CD4-positive, alpha-beta memory T cell (primary cell): ENCODE measurements at regions not wholly inside any gene's neighbourhood (a gene's known extent, or its start where the extent isn't known, plus 50 kb on each side); places are given as distances from the start of the nearest gene placed in this dataset.

Source experiments
- CTCF ChIA-PET: fragments of 350-600 bp; sonication (Branson Sonifier 250); formaldehyde crosslinking; loops from one replicate; lab custom pipeline; 2021; ENCODE audit warnings: inconsistent platforms; ENCODE audit not compliant: partially characterized antibody; lab: Charles Lee
- POLR2A ChIA-PET: fragments of 350-600 bp; sonication (Branson Sonifier 250); formaldehyde crosslinking; loops from one replicate; lab custom pipeline; 2021; ENCODE audit not compliant: partially characterized antibody; lab: Charles Lee
- DNase-seq, 5 donors: peaks; one replicate each; pipeline versions ENCODE4 v3.0.0 to v3.0.0-alpha.2; 2020 to 2022; ENCODE audit warnings: mixed read lengths in 1 of 5
- H3K27ac ChIP-seq: one replicate; pipeline ENCODE4 v1.7.0; 2013; ENCODE audit warnings: low read depth, low read length
- H3K27me3 ChIP-seq: 2 replicates; pipeline ENCODE4 v1.7.0; 2013; ENCODE audit warnings: mild to moderate bottlenecking, low read length, moderate library complexity; ENCODE audit not compliant: insufficient read depth
- H3K36me3 ChIP-seq: 2 replicates; pipeline ENCODE4 v1.7.0; 2013; ENCODE audit warnings: mild to moderate bottlenecking, low read length, moderate library complexity; ENCODE audit not compliant: insufficient read depth
- H3K4me1 ChIP-seq: 2 replicates; pipeline ENCODE4 v1.7.0; 2013; ENCODE audit warnings: mild to moderate bottlenecking, low read length, moderate library complexity; ENCODE audit not compliant: insufficient read depth
- H3K4me3 ChIP-seq, 2 donors: one replicate each; pipeline ENCODE4 v1.7.0; 2013; ENCODE audit warnings: low read length in 2 of 2, mild to moderate bottlenecking in 1 of 2
- H3K9me3 ChIP-seq, 2 donors: one replicate each; pipeline ENCODE4 v1.7.0; 2013; ENCODE audit warnings: low read length in 2 of 2, control low read depth in 1 of 2; ENCODE audit not compliant: control insufficient read depth in 1 of 2
- H3K27ac Mint-ChIP-seq, 7 donors: one replicate each; pipeline ENCODE4 v1.8.0; 2020 to 2021; ENCODE audit warnings: mixed read lengths in 7 of 7, mild to moderate bottlenecking in 6 of 7, inconsistent platforms in 3 of 7, moderate library complexity in 3 of 7
- H3K27me3 Mint-ChIP-seq, 2 donors: one replicate each; pipeline ENCODE4 v1.8.0; 2020 to 2021; ENCODE audit warnings: mixed read lengths in 2 of 2
- H3K36me3 Mint-ChIP-seq, 2 donors: one replicate each; pipeline ENCODE4 v1.8.0; 2020 to 2021; ENCODE audit warnings: mixed read lengths in 2 of 2, inconsistent platforms in 1 of 2, mild to moderate bottlenecking in 1 of 2
- H3K4me1 Mint-ChIP-seq, 4 donors: one replicate each; pipeline ENCODE4 v1.8.0; 2020 to 2021; ENCODE audit warnings: mixed read lengths in 4 of 4, mild to moderate bottlenecking in 1 of 4
- H3K4me3 Mint-ChIP-seq, 8 donors: one replicate each; pipeline ENCODE4 v1.8.0; 2020 to 2021; ENCODE audit warnings: mixed read lengths in 8 of 8, mild to moderate bottlenecking in 7 of 8, moderate library complexity in 6 of 8, inconsistent platforms in 3 of 8
- H3K9me3 Mint-ChIP-seq, 8 donors: one replicate each; pipeline ENCODE4 v1.8.0; 2020 to 2021; ENCODE audit warnings: mixed read lengths in 8 of 8, mild to moderate bottlenecking in 5 of 8, inconsistent platforms in 3 of 8, moderate library complexity in 1 of 8
- intact Hi-C: fragments of 100-400 bp; cut with micrococcal nuclease; formaldehyde crosslinking; loops from one replicate; pipeline ENCODE4 v1.15.1; 2023

- no peak for DNase-seq
- H3K4me1 Mint-ChIP-seq, result no peaks in the 10 kb centered on the region
- intact Hi-C loops, result no loop called here
- H3K27ac Mint-ChIP-seq, result no peak overlapping the region
- Histone ChIP-seq H3K9me3 (no peaks in the 10 kb centered on the region), H3K4me1 (no peaks in the 10 kb centered on the region), H3K27me3 (no peaks in the 10 kb centered on the region), H3K36me3 (no peaks in the 10 kb centered on the region), H3K4me3 (no peak overlapping the region), H3K27ac (no peak overlapping the region)
- peaks cover 0 to 2% (median 0%) of the 10 kb centered on the region in 8 donors for H3K9me3 Mint-ChIP-seq
- no peak overlapping the region for H3K4me3 Mint-ChIP-seq
- H3K36me3 Mint-ChIP-seq, result no peaks in the 10 kb centered on the region
- H3K27me3 Mint-ChIP-seq, result peaks cover 0 to 1% of the 10 kb centered on the region in 2 donors
- POLR2A ChIA-PET, result no interaction called here
- CTCF ChIA-PET, result no interaction called here
These were observed 471.3 kb downstream of the OMA1 start for GRCh38 chr1:58075188-58075578.

DNA sequence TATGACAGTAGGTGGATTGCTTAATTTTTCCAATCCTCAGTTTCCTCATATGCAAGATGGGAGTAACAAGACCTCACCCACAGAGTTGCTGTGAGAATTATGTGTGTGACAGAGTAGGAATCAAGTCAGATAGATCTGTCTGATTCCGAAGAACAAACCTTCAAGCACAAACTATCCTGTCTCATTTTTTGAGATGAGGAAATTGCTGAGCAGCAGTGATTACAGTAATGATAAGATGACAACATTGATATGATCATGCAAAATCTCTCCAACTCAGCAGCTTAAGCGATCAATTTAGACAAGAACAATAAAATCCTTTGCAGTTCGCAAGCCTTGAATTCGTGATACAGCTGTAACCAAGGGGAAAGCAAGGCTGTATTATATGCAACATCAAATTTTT is 474.1 kb downstream of the OMA1 start:
- H3K27me3 Mint-ChIP-seq, result peaks cover 0 to 1% of the 10 kb centered on the region in 2 donors

GRCh38 chr1:58067082-58067481 is 479.4 kb downstream of the OMA1 start:
- Mint-ChIP-seq H3K27me3 (no peaks in the 10 kb centered on the region), H3K4me1 (no peaks in the 10 kb centered on the region), H3K36me3 (no peaks in the 10 kb centered on the region), H3K27ac (no peak overlapping the region), H3K9me3 (no peaks in the 10 kb centered on the region), H3K4me3 (no peak overlapping the region)
- ChIA-PET POLR2A (no interaction called here), CTCF (no interaction called here)
- intact Hi-C loops, result no loop called here
- no peaks in the 10 kb centered on the region for H3K36me3 ChIP-seq
- H3K4me3 ChIP-seq, result no peak overlapping the region
- no peaks in the 10 kb centered on the region for H3K9me3 ChIP-seq
- no peak overlapping the region for H3K27ac ChIP-seq
- no peaks in the 10 kb centered on the region for H3K27me3 ChIP-seq
- no peak for DNase-seq
- no peaks in the 10 kb centered on the region for H3K4me1 ChIP-seq

More for the DNA sequence above, 474.1 kb downstream of the OMA1 start:
- H3K4me1 ChIP-seq, result no peaks in the 10 kb centered on the region
- H3K9me3 ChIP-seq, result no peaks in the 10 kb centered on the region
- no peaks in the 10 kb centered on the region for H3K4me1 Mint-ChIP-seq
- intact Hi-C loops, result no loop called here
- H3K36me3 Mint-ChIP-seq, result no peaks in the 10 kb centered on the region
- no peak overlapping the region for H3K27ac ChIP-seq
- H3K27me3 ChIP-seq, result no peaks in the 10 kb centered on the region
- no peak overlapping the region for H3K4me3 Mint-ChIP-seq
- no peaks in the 10 kb centered on the region for H3K36me3 ChIP-seq
- H3K4me3 ChIP-seq, result no peak overlapping the region
- CTCF ChIA-PET, result no interaction called here
- DNase-seq, result no peak
- H3K9me3 Mint-ChIP-seq, result no peaks in the 10 kb centered on the region
- POLR2A ChIA-PET, result no interaction called here
- no peak overlapping the region for H3K27ac Mint-ChIP-seq

DNA sequence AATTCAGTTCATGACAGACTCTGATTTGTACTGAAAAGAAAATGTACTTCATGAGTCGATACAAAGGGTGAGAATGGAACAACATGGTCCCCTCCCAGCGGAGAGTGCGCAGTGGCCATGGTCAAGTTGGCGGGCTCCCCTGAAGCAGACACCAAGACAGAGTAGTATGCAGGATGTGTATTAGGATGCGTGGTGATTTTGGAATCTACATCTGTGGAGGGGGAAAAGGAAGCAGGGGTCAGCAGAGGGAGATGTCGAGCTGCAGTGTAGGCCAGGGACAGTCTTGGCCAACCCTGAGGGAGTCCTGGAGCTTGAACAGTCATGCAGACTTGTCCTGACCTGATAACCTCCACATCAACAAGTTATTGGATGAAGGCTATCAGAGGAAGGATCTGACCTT is 481.0 kb downstream of the OMA1 start:
- no peak overlapping the region for H3K27ac ChIP-seq
- ChIA-PET POLR2A (no interaction called here), CTCF (no interaction called here)
- no peaks in the 10 kb centered on the region for H3K4me1 ChIP-seq
- Mint-ChIP-seq H3K27ac (no peak overlapping the region), H3K4me3 (no peak overlapping the region), H3K9me3 (no peaks in the 10 kb centered on the region), H3K27me3 (no peaks in the 10 kb centered on the region), H3K4me1 (no peaks in the 10 kb centered on the region), H3K36me3 (no peaks in the 10 kb centered on the region)
- no peaks in the 10 kb centered on the region for H3K27me3 ChIP-seq
- no peak for DNase-seq
- no peaks in the 10 kb centered on the region for H3K9me3 ChIP-seq
- intact Hi-C loops, result no loop called here
- H3K36me3 ChIP-seq, result no peaks in the 10 kb centered on the region
- H3K4me3 ChIP-seq, result no peak overlapping the region

GRCh38 chr1:58064166-58064565 is 482.4 kb downstream of the OMA1 start:
- no peaks in the 10 kb centered on the region for H3K4me1 Mint-ChIP-seq

GRCh38 chr1:58063095-58063494 is 483.4 kb downstream of the OMA1 start:
- Mint-ChIP-seq H3K27ac (no peak overlapping the region), H3K9me3 (no peaks in the 10 kb centered on the region), H3K36me3 (no peaks in the 10 kb centered on the region), H3K27me3 (peaks cover 0 to 1% of the 10 kb centered on the region in 2 donors), H3K4me1 (no peaks in the 10 kb centered on the region), H3K4me3 (no peak overlapping the region)
- Histone ChIP-seq H3K27ac (no peak overlapping the region), H3K27me3 (no peaks in the 10 kb centered on the region), H3K9me3 (no peaks in the 10 kb centered on the region), H3K4me1 (no peaks in the 10 kb centered on the region), H3K4me3 (no peak overlapping the region), H3K36me3 (no peaks in the 10 kb centered on the region)
- intact Hi-C loops, result no loop called here
- POLR2A ChIA-PET, result no interaction called here
- DNase-seq, result no peak
- CTCF ChIA-PET, result no interaction called here

More at GRCh38 chr1:58064166-58064565, 482.4 kb downstream of the OMA1 start:
- H3K27me3 Mint-ChIP-seq, result peaks cover 0 to 1% of the 10 kb centered on the region in 2 donors
- H3K9me3 Mint-ChIP-seq, result no peaks in the 10 kb centered on the region
- Histone ChIP-seq H3K4me3 (no peak overlapping the region), H3K4me1 (no peaks in the 10 kb centered on the region), H3K9me3 (no peaks in the 10 kb centered on the region), H3K27ac (no peak overlapping the region), H3K27me3 (no peaks in the 10 kb centered on the region), H3K36me3 (no peaks in the 10 kb centered on the region)
- CTCF ChIA-PET, result no interaction called here
- H3K36me3 Mint-ChIP-seq, result no peaks in the 10 kb centered on the region
- H3K4me3 Mint-ChIP-seq, result no peak overlapping the region
- no peak overlapping the region for H3K27ac Mint-ChIP-seq
- POLR2A ChIA-PET, result no interaction called here
- intact Hi-C loops, result no loop called here
- no peak for DNase-seq

DNA sequence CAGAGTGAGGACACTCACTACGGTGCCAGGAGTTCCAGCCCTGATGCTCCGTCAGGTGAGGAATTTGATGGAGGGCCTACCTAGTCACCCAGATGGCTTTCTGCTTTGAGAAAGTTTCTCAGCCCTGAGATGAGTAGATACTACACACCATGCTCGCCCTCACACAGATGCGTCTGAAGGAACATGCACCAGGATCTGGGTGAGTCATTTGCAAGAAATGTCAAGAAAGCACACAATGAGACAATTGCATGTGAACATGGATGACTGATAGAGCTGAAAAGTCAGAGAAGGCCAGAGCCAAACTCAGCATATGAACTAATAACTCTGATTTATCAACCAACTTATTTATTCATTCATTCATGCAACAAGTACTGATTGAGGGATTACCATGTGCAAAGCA is 483.9 kb downstream of the OMA1 start:
- ChIA-PET POLR2A (no interaction called here), CTCF (no interaction called here)
- intact Hi-C loops, result no loop called here
- H3K9me3 Mint-ChIP-seq, result peaks cover 0 to 1% (median 0%) of the 10 kb centered on the region in 8 donors
- peaks cover 0 to 1% of the 10 kb centered on the region in 2 donors for H3K27me3 Mint-ChIP-seq
- no peaks in the 10 kb centered on the region for H3K36me3 ChIP-seq
- H3K27me3 ChIP-seq, result no peaks in the 10 kb centered on the region
- no peaks in the 10 kb centered on the region for H3K36me3 Mint-ChIP-seq
- no peak for DNase-seq
- no peak overlapping the region for H3K27ac Mint-ChIP-seq
- H3K4me3 ChIP-seq, result no peak overlapping the region
- no peaks in the 10 kb centered on the region for H3K9me3 ChIP-seq
- H3K4me1 ChIP-seq, result no peaks in the 10 kb centered on the region
- H3K27ac ChIP-seq, result no peak overlapping the region
- no peaks in the 10 kb centered on the region for H3K4me1 Mint-ChIP-seq
- H3K4me3 Mint-ChIP-seq, result no peak overlapping the region

DNA sequence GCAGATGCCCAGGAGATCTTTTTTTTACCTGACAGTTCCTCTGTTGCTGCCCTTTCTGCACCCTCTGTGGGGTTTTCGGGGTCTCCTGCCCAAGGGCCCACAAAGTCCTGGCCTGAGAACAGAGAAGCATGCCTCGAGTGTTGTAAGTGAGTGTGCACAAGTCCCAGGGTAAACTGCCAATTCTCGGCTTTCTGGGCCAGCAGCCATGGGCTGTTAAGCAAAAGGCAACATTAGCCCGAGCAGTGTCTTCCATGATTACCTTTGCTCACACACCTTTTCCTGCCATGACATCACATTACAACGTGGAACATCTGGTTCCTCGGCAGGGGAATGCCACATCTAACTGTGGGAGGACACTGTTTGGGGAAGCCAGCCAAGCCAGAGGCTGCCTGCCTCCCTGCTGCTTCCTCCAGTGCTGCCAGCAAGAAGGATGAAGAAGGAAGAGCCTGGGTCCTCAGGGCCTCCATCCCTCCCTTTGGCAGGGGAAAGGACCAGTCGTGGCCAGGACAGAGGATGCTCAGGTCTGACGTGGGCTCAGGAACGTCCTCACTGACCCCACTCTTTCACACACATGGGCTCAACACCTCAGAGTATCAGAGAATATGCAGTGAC is 485.9 kb downstream of the OMA1 start:
- peaks cover 0 to 1% of the 10 kb centered on the region in 2 donors for H3K27me3 Mint-ChIP-seq
- H3K4me3 Mint-ChIP-seq, result no peak overlapping the region
- ChIA-PET POLR2A (no interaction called here), CTCF (no interaction called here)
- H3K27me3 ChIP-seq, result no peaks in the 10 kb centered on the region
- H3K9me3 ChIP-seq, result no peaks in the 10 kb centered on the region
- peaks cover 0 to 4% (median 0%) of the 10 kb centered on the region in 8 donors for H3K9me3 Mint-ChIP-seq
- no peak overlapping the region for H3K27ac Mint-ChIP-seq
- no peaks in the 10 kb centered on the region for H3K36me3 Mint-ChIP-seq
- intact Hi-C loops, result no loop called here
- no peak overlapping the region for H3K4me3 ChIP-seq
- no peaks in the 10 kb centered on the region for H3K36me3 ChIP-seq
- no peaks in the 10 kb centered on the region for H3K4me1 ChIP-seq
- no peak overlapping the region for H3K27ac ChIP-seq
- H3K4me1 Mint-ChIP-seq, result no peaks in the 10 kb centered on the region
- no peak for DNase-seq
